ENCODE measurements at regions not wholly inside any gene's neighbourhood (a gene's known extent, or its start where the extent isn't known, plus 50 kb on each side); places are given as distances from the start of the nearest gene placed in this dataset.

DNA sequence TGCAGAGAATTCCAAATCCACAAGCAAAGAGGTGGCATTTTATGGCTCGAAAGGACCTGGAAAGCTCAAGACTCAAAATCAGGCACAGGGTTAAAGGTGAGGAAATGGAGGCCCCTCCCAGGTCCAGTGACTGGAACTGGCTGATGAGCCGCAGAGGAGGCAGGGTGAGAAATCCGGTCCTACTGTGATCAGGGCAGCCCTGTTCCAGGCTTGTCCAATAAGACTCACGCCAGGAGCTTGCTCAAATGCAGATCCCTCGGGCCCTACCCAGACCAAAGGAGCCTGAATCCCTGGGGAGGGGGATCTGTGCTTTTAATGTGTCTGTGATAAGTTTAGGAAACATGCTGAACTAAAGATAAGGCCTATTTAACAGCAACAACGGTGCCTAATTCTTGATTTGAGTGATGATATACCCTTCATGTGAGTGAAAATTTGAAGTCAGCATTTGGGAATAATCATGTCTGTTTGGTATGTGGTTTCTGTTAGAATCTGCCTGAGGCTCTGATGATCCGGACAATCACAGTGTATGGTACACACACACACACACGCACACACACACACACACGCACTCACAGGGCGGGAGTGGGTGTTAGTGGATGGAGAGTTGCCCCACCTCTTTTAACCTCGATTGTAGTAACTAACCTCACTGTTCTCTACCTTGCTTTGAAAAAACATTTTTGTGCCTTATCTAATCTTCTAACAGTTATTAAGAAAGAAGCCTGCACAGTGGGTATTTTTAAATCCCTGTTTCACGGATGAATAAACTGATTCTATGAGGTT is 54.1 kb upstream of the LYST start:
- no peaks in the 10 kb centered on the region for H3K36me3 ChIP-seq (ENCODE audit: control insufficient read depth, insufficient read depth, low read length)
- ATAC-seq (no peak), DNase-seq (ENCODE audit: low read depth, low spot score) (no peak)
- TF ChIP-seq, protein P1, sequence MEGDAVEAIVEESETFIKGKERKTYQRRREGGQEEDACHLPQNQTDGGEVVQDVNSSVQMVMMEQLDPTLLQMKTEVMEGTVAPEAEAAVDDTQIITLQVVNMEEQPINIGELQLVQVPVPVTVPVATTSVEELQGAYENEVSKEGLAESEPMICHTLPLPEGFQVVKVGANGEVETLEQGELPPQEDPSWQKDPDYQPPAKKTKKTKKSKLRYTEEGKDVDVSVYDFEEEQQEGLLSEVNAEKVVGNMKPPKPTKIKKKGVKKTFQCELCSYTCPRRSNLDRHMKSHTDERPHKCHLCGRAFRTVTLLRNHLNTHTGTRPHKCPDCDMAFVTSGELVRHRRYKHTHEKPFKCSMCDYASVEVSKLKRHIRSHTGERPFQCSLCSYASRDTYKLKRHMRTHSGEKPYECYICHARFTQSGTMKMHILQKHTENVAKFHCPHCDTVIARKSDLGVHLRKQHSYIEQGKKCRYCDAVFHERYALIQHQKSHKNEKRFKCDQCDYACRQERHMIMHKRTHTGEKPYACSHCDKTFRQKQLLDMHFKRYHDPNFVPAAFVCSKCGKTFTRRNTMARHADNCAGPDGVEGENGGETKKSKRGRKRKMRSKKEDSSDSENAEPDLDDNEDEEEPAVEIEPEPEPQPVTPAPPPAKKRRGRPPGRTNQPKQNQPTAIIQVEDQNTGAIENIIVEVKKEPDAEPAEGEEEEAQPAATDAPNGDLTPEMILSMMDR (IDR thresholded peaks at IDR 0.05), result no peak
- TF ChIP-seq, protein P2, sequence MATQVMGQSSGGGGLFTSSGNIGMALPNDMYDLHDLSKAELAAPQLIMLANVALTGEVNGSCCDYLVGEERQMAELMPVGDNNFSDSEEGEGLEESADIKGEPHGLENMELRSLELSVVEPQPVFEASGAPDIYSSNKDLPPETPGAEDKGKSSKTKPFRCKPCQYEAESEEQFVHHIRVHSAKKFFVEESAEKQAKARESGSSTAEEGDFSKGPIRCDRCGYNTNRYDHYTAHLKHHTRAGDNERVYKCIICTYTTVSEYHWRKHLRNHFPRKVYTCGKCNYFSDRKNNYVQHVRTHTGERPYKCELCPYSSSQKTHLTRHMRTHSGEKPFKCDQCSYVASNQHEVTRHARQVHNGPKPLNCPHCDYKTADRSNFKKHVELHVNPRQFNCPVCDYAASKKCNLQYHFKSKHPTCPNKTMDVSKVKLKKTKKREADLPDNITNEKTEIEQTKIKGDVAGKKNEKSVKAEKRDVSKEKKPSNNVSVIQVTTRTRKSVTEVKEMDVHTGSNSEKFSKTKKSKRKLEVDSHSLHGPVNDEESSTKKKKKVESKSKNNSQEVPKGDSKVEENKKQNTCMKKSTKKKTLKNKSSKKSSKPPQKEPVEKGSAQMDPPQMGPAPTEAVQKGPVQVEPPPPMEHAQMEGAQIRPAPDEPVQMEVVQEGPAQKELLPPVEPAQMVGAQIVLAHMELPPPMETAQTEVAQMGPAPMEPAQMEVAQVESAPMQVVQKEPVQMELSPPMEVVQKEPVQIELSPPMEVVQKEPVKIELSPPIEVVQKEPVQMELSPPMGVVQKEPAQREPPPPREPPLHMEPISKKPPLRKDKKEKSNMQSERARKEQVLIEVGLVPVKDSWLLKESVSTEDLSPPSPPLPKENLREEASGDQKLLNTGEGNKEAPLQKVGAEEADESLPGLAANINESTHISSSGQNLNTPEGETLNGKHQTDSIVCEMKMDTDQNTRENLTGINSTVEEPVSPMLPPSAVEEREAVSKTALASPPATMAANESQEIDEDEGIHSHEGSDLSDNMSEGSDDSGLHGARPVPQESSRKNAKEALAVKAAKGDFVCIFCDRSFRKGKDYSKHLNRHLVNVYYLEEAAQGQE (IDR thresholded peaks at IDR 0.05; ENCODE audit: insufficient read depth in 1 of 2, low read depth in 2 of 2, low read length in 1 of 2), result no peak
- TF ChIP-seq POLR2AphosphoS5 (IDR thresholded peaks at IDR 0.05; ENCODE audit: low read depth, low read length) (no peak), SIN3A (IDR thresholded peaks at IDR 0.05; ENCODE audit: borderline replicate concordance, insufficient read depth, low read depth, low read length) (no peak), TCF7L2 (IDR thresholded peaks at IDR 0.05; ENCODE audit: low read depth, low read length) (no peak)
- CTCF ChIA-PET, result interaction anchor here (0.7 kb wide), 2 partner anchors 13 to 404 kb away, joined by 3 to 4 read pairs; no protein-coding TSS in a partner anchor
- H3K27me3 ChIP-seq (ENCODE audit: control insufficient read depth, insufficient read depth, low read length), result no peaks in the 10 kb centered on the region
- in situ Hi-C loops (cut with HindIII; ENCODE audit: low pct_unique_long_range_greater_than_20kb, low sequenced_read_pairs) (no loop called here), intact Hi-C loops (cut with micrococcal nuclease; ENCODE audit: unreplicated experiment) (no loop called here)
- BruUV-seq (replicated peaks), result no TSS peak
- POLR2A ChIA-PET, result interaction anchor here (0.6 to 0.9 kb wide), 4 partner anchors 24 to 606 kb away, joined by 3 to 7 read pairs (median 4); no protein-coding TSS in a partner anchor
- no peak overlapping the region for H3K4me3 ChIP-seq (ENCODE audit: low read depth in 2 of 2, low read length in 2 of 2)
- H3K27ac ChIP-seq (ENCODE audit: low read length), result peak overlapping the region; percentile 99
- peaks cover 85% of the 10 kb centered on the region for H3K4me1 ChIP-seq (ENCODE audit: control insufficient read depth, insufficient read depth, low read length)
- H3K9me3 ChIP-seq (ENCODE audit: control insufficient read depth, insufficient read depth, low read depth, low read length), result no peaks in the 10 kb centered on the region

DNA sequence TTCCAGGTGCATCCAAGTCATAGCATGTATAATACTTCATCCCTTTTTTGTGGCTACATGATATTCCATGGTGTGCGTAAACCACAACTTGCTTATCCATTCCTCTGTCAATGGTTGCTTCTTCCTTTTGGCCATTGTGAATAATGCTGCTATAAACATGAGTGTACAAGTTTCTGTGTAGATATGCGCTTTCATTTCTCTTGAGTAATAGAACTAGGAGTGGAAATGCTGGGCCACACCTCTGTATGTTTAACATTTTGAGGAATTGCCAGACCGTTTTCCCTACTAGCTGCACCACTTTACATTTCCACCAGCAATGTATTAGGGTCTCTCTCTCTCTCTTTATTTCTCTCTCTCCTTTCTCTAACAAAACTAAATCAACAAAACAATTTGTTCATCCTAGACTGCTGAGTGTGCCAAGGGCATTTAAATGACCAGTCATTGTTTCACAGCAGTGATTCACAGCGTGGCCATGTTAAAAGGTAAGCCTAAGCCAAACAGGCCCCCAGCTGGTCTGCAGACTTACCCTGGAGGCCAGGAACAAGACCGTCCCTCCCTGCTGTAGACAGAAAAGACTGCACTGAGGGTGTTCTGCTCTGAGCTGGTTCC is 53.2 kb upstream of the LYST start:
- intact Hi-C loops (cut with micrococcal nuclease; ENCODE audit: unreplicated experiment), result loop anchor here (2.0 to 5.0 kb wide), 3 partner anchors 38 to 53 kb away; partner anchors contain the start of gene LYST

More for the DNA sequence above, 53.2 kb upstream of the LYST start:
- ATAC-seq (peak; percentile 7; the same call in 1 of the 2 replicates), DNase-seq (ENCODE audit: low read depth, low spot score) (no peak)
- Histone ChIP-seq H3K36me3 (ENCODE audit: control insufficient read depth, insufficient read depth, low read length) (no peaks in the 10 kb centered on the region), H3K4me1 (ENCODE audit: control insufficient read depth, insufficient read depth, low read length) (peaks cover 82% of the 10 kb centered on the region), H3K27ac (ENCODE audit: low read length) (peak overlapping the region; percentile 99), H3K27me3 (ENCODE audit: control insufficient read depth, insufficient read depth, low read length) (no peaks in the 10 kb centered on the region), H3K4me3 (ENCODE audit: low read depth in 2 of 2, low read length in 2 of 2) (0 out of 4 replicates have a peak overlapping the region, but pooled peaks of 1 of the 2 experiments have one; percentile 2), H3K9me3 (ENCODE audit: control insufficient read depth, insufficient read depth, low read depth, low read length) (no peaks in the 10 kb centered on the region)
- in situ Hi-C loops (cut with HindIII; ENCODE audit: low pct_unique_long_range_greater_than_20kb, low sequenced_read_pairs), result no loop called here
- no TSS peak for BruUV-seq (replicated peaks)
- CTCF ChIA-PET, result interaction anchor here (0.7 kb wide), 2 partner anchors 14 to 404 kb away, joined by 3 to 4 read pairs; no protein-coding TSS in a partner anchor
- POLR2A ChIA-PET, result interaction anchor here (0.5 to 0.9 kb wide), 5 partner anchors 23 to 1592 kb away, joined by 3 to 7 read pairs (median 5); no protein-coding TSS in a partner anchor
- no peak for TF ChIP-seq SIN3A (IDR thresholded peaks at IDR 0.05; ENCODE audit: borderline replicate concordance, insufficient read depth, low read depth, low read length)
- TF ChIP-seq, protein P2 (IDR thresholded peaks at IDR 0.05; ENCODE audit: insufficient read depth in 1 of 2, low read depth in 2 of 2, low read length in 1 of 2), result no peak
- no peak for TF ChIP-seq POLR2AphosphoS5 (IDR thresholded peaks at IDR 0.05; ENCODE audit: low read depth, low read length)
- TF ChIP-seq, protein P1 (IDR thresholded peaks at IDR 0.05), result no peak
- TF ChIP-seq TCF7L2 (IDR thresholded peaks at IDR 0.05; ENCODE audit: low read depth, low read length), result no peak

All from Panc1 (cell line).